ENCODE measurements at regions not wholly inside any gene's neighbourhood (a gene's known extent, or its start where the extent isn't known, plus 50 kb on each side); places are given as distances from the start of the nearest gene placed in this dataset.

- H3K27ac Mint-ChIP-seq = no peak overlapping the region
- H3K27me3 ChIP-seq (ENCODE audit: insufficient read depth, low read length, poor library complexity, severe bottlenecking) = no peaks in the 10 kb centered on the region
- H3K4me1 Mint-ChIP-seq = no peaks in the 10 kb centered on the region
- H3K9me3 ChIP-seq (ENCODE audit: low read length) = no peaks in the 10 kb centered on the region
- ChIA-PET POLR2A (interaction anchor here (0.6 kb wide), 1 partner anchor 10 kb away, joined by 3 read pairs; no protein-coding TSS in a partner anchor), CTCF (interaction anchor here (1.1 kb wide), 1 partner anchor 11 kb away, joined by 3 read pairs; no protein-coding TSS in a partner anchor)
- H3K4me1 ChIP-seq (ENCODE audit: insufficient read depth, low read length) = no peaks in the 10 kb centered on the region
- DNase-seq = no peak
- no peak overlapping the region for H3K4me3 Mint-ChIP-seq
- no peaks in the 10 kb centered on the region for H3K36me3 ChIP-seq (ENCODE audit: insufficient read depth, low read length)
- peaks cover 0 to under 1% of the 10 kb centered on the region in 2 donors for H3K27me3 Mint-ChIP-seq
- H3K27ac ChIP-seq (ENCODE audit: low read depth, low read length) = no peak overlapping the region
- no peaks in the 10 kb centered on the region for H3K36me3 Mint-ChIP-seq
- no peak overlapping the region for H3K4me3 ChIP-seq (ENCODE audit: low read length)
- H3K9me3 Mint-ChIP-seq = no peaks in the 10 kb centered on the region
These were observed 89.5 kb upstream of the EEA1 start for GRCh38 chr12:93018610-93019009.

GRCh38 chr12:93019212-93019927 lies 90.3 kb upstream of the EEA1 start:
- H3K27ac ChIP-seq (ENCODE audit: low read depth, low read length) = no peak overlapping the region
- ChIA-PET POLR2A (interaction anchor here (0.6 kb wide), 1 partner anchor 10 kb away, joined by 3 read pairs; no protein-coding TSS in a partner anchor), CTCF (interaction anchor here (1.1 kb wide), 1 partner anchor 12 kb away, joined by 3 read pairs; no protein-coding TSS in a partner anchor)
- H3K4me1 ChIP-seq (ENCODE audit: insufficient read depth, low read length) = no peaks in the 10 kb centered on the region
- Mint-ChIP-seq H3K4me3 (no peak overlapping the region), H3K9me3 (no peaks in the 10 kb centered on the region), H3K36me3 (no peaks in the 10 kb centered on the region), H3K27me3 (no peaks in the 10 kb centered on the region), H3K4me1 (no peaks in the 10 kb centered on the region), H3K27ac (no peak overlapping the region)
- H3K36me3 ChIP-seq (ENCODE audit: insufficient read depth, low read length) = no peaks in the 10 kb centered on the region
- no peak for DNase-seq
- no peak overlapping the region for H3K4me3 ChIP-seq (ENCODE audit: low read length)
- no peaks in the 10 kb centered on the region for H3K27me3 ChIP-seq (ENCODE audit: insufficient read depth, low read length, poor library complexity, severe bottlenecking)
- no peaks in the 10 kb centered on the region for H3K9me3 ChIP-seq (ENCODE audit: low read length)

GRCh38 chr12:93019975-93020630 lies 91.0 kb upstream of the EEA1 start:
- no peaks in the 10 kb centered on the region for H3K9me3 ChIP-seq (ENCODE audit: low read length)
- Mint-ChIP-seq H3K4me3 (no peak overlapping the region), H3K27ac (no peak overlapping the region), H3K9me3 (no peaks in the 10 kb centered on the region), H3K27me3 (no peaks in the 10 kb centered on the region), H3K36me3 (no peaks in the 10 kb centered on the region), H3K4me1 (no peaks in the 10 kb centered on the region)
- H3K4me3 ChIP-seq (ENCODE audit: low read length) = no peak overlapping the region
- CTCF ChIA-PET = no interaction called here
- H3K36me3 ChIP-seq (ENCODE audit: insufficient read depth, low read length) = no peaks in the 10 kb centered on the region
- no peak for DNase-seq
- POLR2A ChIA-PET = no interaction called here
- H3K4me1 ChIP-seq (ENCODE audit: insufficient read depth, low read length) = no peaks in the 10 kb centered on the region
- H3K27me3 ChIP-seq (ENCODE audit: insufficient read depth, low read length, poor library complexity, severe bottlenecking) = no peaks in the 10 kb centered on the region
- no peak overlapping the region for H3K27ac ChIP-seq (ENCODE audit: low read depth, low read length)

GRCh38 chr12:93020631-93021597 lies 91.8 kb upstream of the EEA1 start:
- Histone ChIP-seq H3K27ac (ENCODE audit: low read depth, low read length) (no peak overlapping the region), H3K4me1 (ENCODE audit: insufficient read depth, low read length) (no peaks in the 10 kb centered on the region), H3K4me3 (ENCODE audit: low read length) (no peak overlapping the region), H3K27me3 (ENCODE audit: insufficient read depth, low read length, poor library complexity, severe bottlenecking) (no peaks in the 10 kb centered on the region), H3K9me3 (ENCODE audit: low read length) (no peaks in the 10 kb centered on the region), H3K36me3 (ENCODE audit: insufficient read depth, low read length) (no peaks in the 10 kb centered on the region)
- Mint-ChIP-seq H3K36me3 (no peaks in the 10 kb centered on the region), H3K27me3 (no peaks in the 10 kb centered on the region), H3K4me1 (no peaks in the 10 kb centered on the region), H3K4me3 (no peak overlapping the region), H3K27ac (no peak overlapping the region), H3K9me3 (no peaks in the 10 kb centered on the region)
- CTCF ChIA-PET = no interaction called here
- POLR2A ChIA-PET = no interaction called here
- DNase-seq = no peak

GRCh38 chr12:93022603-93023340 lies 93.7 kb upstream of the EEA1 start:
- H3K9me3 ChIP-seq (ENCODE audit: low read length) = no peaks in the 10 kb centered on the region
- Mint-ChIP-seq H3K9me3 (no peaks in the 10 kb centered on the region), H3K36me3 (no peaks in the 10 kb centered on the region), H3K27me3 (no peaks in the 10 kb centered on the region), H3K4me3 (no peak overlapping the region), H3K4me1 (no peaks in the 10 kb centered on the region), H3K27ac (no peak overlapping the region)
- no peak for DNase-seq
- ChIA-PET POLR2A (no interaction called here), CTCF (no interaction called here)
- no peaks in the 10 kb centered on the region for H3K4me1 ChIP-seq (ENCODE audit: insufficient read depth, low read length)
- H3K27ac ChIP-seq (ENCODE audit: low read depth, low read length) = no peak overlapping the region
- H3K36me3 ChIP-seq (ENCODE audit: insufficient read depth, low read length) = no peaks in the 10 kb centered on the region
- no peaks in the 10 kb centered on the region for H3K27me3 ChIP-seq (ENCODE audit: insufficient read depth, low read length, poor library complexity, severe bottlenecking)
- no peak overlapping the region for H3K4me3 ChIP-seq (ENCODE audit: low read length)

DNA sequence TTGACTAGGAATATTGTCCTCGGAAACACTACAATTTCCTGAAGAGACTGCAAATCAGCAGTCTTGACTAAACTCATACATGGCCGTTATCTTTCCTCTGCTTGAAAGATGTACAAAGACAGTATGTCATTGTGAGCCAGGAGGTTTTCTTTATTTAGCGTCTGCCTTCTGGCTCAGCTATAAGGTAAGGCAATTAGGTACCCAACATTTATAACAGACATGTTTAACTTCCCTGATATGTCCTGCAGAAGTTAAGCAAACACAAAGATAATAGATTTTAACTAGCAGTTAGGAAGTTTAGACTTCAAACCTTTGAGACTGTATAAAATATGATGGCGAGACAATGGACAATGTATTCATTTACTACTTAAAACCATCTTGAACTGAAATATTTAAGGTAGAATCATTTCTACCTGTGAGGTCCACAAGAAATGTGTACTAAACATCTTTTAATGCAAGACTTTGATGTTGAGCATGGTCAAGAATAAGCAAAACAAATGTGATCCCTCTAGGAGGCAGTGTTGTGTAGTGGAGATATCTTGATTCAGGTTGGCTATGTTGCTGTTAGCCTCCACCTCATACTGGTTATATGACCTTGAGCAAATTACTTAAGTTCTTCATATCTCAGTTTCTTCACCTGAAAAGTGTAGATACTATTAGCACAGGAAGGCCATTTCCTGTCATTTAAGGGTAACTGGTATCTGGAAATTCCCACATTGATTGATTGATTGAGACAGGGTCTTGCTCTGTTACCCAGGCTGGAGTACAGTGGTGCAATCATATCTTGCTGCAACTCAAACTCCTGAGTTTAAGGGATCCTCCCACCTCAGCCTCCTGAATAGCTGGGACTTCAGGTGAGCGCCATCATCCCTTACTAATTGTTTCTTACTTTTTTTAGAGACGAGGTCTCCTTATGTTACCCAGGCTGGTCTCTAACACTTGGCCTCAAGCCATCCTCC lies 96.3 kb upstream of the EEA1 start:
- no peaks in the 10 kb centered on the region for H3K27me3 ChIP-seq (ENCODE audit: insufficient read depth, low read length, poor library complexity, severe bottlenecking)
- H3K36me3 Mint-ChIP-seq = no peaks in the 10 kb centered on the region
- H3K27ac Mint-ChIP-seq = peak overlapping the region in 1 of 8 donors; percentile 39
- H3K4me3 Mint-ChIP-seq = no peak overlapping the region
- no peak overlapping the region for H3K4me3 ChIP-seq (ENCODE audit: low read length)
- ChIA-PET POLR2A (no interaction called here), CTCF (no interaction called here)
- no peaks in the 10 kb centered on the region for H3K36me3 ChIP-seq (ENCODE audit: insufficient read depth, low read length)
- peak in 1 of 5 donors; percentile 7 for DNase-seq
- H3K27me3 Mint-ChIP-seq = peaks cover 0 to 4% of the 10 kb centered on the region in 2 donors
- peaks cover 0 to 2% (median 0%) of the 10 kb centered on the region in 5 donors for H3K9me3 Mint-ChIP-seq
- H3K27ac ChIP-seq (ENCODE audit: low read depth, low read length) = no peak overlapping the region
- no peaks in the 10 kb centered on the region for H3K4me1 Mint-ChIP-seq
- H3K9me3 ChIP-seq (ENCODE audit: low read length) = no peaks in the 10 kb centered on the region
- H3K4me1 ChIP-seq (ENCODE audit: insufficient read depth, low read length) = no peaks in the 10 kb centered on the region

DNA sequence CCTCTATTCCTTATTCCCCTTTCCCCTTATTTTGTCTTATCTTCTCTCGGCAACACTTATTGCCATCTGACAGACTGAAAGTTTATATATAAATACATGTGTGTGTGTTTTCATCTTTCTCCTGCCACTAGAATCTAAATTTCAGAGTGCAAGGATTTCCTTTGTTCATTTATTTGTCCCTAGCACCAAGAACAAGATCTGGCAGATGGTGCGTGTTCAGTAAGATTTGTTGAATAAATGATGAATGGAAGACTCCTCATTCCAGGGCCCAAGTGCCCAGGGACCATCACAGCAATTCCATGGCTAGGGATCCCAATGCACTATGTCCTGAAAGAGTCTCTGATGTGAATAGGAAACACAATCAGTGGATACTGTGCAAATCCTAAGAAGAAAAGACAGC lies 97.9 kb upstream of the EEA1 start:
- Histone ChIP-seq H3K27ac (ENCODE audit: low read depth, low read length) (no peak overlapping the region), H3K4me1 (ENCODE audit: insufficient read depth, low read length) (no peaks in the 10 kb centered on the region), H3K27me3 (ENCODE audit: insufficient read depth, low read length, poor library complexity, severe bottlenecking) (no peaks in the 10 kb centered on the region), H3K4me3 (ENCODE audit: low read length) (no peak overlapping the region), H3K9me3 (ENCODE audit: low read length) (no peaks in the 10 kb centered on the region), H3K36me3 (ENCODE audit: insufficient read depth, low read length) (no peaks in the 10 kb centered on the region)
- H3K4me3 Mint-ChIP-seq = no peak overlapping the region
- no peak overlapping the region for H3K27ac Mint-ChIP-seq
- no peak for DNase-seq
- H3K4me1 Mint-ChIP-seq = no peaks in the 10 kb centered on the region
- H3K9me3 Mint-ChIP-seq = peaks cover 0 to 2% (median 0%) of the 10 kb centered on the region in 5 donors
- no peaks in the 10 kb centered on the region for H3K36me3 Mint-ChIP-seq
- peaks cover 0 to 4% of the 10 kb centered on the region in 2 donors for H3K27me3 Mint-ChIP-seq
- ChIA-PET CTCF (no interaction called here), POLR2A (no interaction called here)
